B cell (primary cell): ENCODE measurements at regions not wholly inside any gene's neighbourhood (a gene's known extent, or its start where the extent isn't known, plus 50 kb on each side); places are given as distances from the start of the nearest gene placed in this dataset.

Experiments used
- ATAC-seq: fragments of 200-7000 bp; cut with Tn5 transposase; one replicate; pipeline ENCODE4 v1.10.0; 2021; ENCODE audit warnings: low read depth, mild to moderate bottlenecking, moderate number of reproducible peaks, moderate library complexity
- CTCF ChIA-PET: fragments of 350-600 bp; sonication (Branson Sonifier 250); formaldehyde crosslinking; loops from one replicate; lab custom pipeline; 2021; ENCODE audit warnings: antibody characterized with exemption, inconsistent platforms; lab: Charles Lee
- POLR2A ChIA-PET: fragments of 350-600 bp; sonication (Branson Sonifier 250); formaldehyde crosslinking; loops from one replicate; lab custom pipeline; 2021; ENCODE audit warnings: antibody characterized with exemption; lab: Charles Lee
- DNase-seq: peaks from one replicate; pipeline ENCODE4 v3.0.0; 2013
- H2AFZ ChIP-seq: 2 replicates; pipeline ENCODE4 v1.6.1; 2012; ENCODE audit warnings: mild to moderate bottlenecking, low read depth, low read length; ENCODE audit not compliant: insufficient read depth, poor library complexity, severe bottlenecking
- H3K27ac ChIP-seq, 2 donors: 1 replicate in 1 of 2; 2 replicates in 1 of 2; pipeline ENCODE4 v1.5.1; 2012 to 2013; ENCODE audit warnings: low read length in 2 of 2, mild to moderate bottlenecking in 2 of 2, moderate library complexity in 1 of 2
- H3K27me3 ChIP-seq, 4 experiments: fragments of 200-600 bp in 1 of 4; sonication (generic) in 1 of 4; replicated peaks in 1 of 4; 1 replicate in 2 of 4; 2 replicates in 2 of 4; pipeline versions ENCODE4 v1.6.1 to v1.7.0; 2013 to 2016; ENCODE audit warnings: low read length in 3 of 4, mild to moderate bottlenecking in 2 of 4, mixed read lengths in 1 of 4, moderate library complexity in 1 of 4; ENCODE audit not compliant: insufficient read depth in 4 of 4, control insufficient read depth in 3 of 4; ENCODE audit errors: control extremely low read depth in 1 of 4
- H3K36me3 ChIP-seq, 2 experiments: replicated peaks in 1 of 2; 1 replicate in 1 of 2; 2 replicates in 1 of 2; pipeline versions ENCODE4 v1.6.1 to v1.7.1; 2013; ENCODE audit warnings: low read length in 1 of 2; ENCODE audit not compliant: insufficient read depth in 2 of 2, control insufficient read depth in 1 of 2; ENCODE audit errors: control extremely low read depth in 1 of 2, extremely low read depth in 1 of 2
- H3K4me1 ChIP-seq, 2 donors: fragments of 200-600 bp in 1 of 2; sonication (generic) in 1 of 2; 1 replicate in 1 of 2; 2 replicates in 1 of 2; pipeline versions ENCODE4 v1.5.1 to v1.6.1; 2013 to 2017; ENCODE audit warnings: low read length in 2 of 2; ENCODE audit not compliant: control insufficient read depth in 2 of 2, insufficient read depth in 2 of 2
- H3K4me2 ChIP-seq: replicated peaks from 2 replicates; pipeline ENCODE3; 2012; ENCODE audit warnings: mild to moderate bottlenecking, low read depth, low read length; ENCODE audit not compliant: poor library complexity, severe bottlenecking
- H3K4me3 ChIP-seq, 5 experiments: fragments of 200-600 bp in 1 of 5; sonication (generic) in 1 of 5; 1 replicate in 3 of 5; 2 replicates in 2 of 5; pipeline versions ENCODE4 v1.5.1 to v1.7.0; 2011 to 2016; ENCODE audit warnings: low read length in 4 of 5, mild to moderate bottlenecking in 4 of 5, low read depth in 2 of 5, control low read depth in 1 of 5, moderate library complexity in 1 of 5; ENCODE audit not compliant: insufficient read depth in 1 of 5; ENCODE audit errors: control extremely low read depth in 1 of 5, extremely low read depth in 1 of 5
- H3K79me2 ChIP-seq: fragments of 200-600 bp; sonication (generic); one replicate; pipeline ENCODE4 v1.6.0; 2016; ENCODE audit warnings: low read length; ENCODE audit not compliant: control insufficient read depth, insufficient read depth
- H3K9ac ChIP-seq: fragments of 200-600 bp; sonication (generic); 2 replicates; pipeline ENCODE4 v1.6.1; 2017; ENCODE audit warnings: mild to moderate bottlenecking, low read length, moderate library complexity
- H3K9me3 ChIP-seq, 3 donors: one replicate each; pipeline versions ENCODE4 v1.6.1 to v1.7.1; 2013; ENCODE audit warnings: low read length in 2 of 3; ENCODE audit not compliant: control insufficient read depth in 2 of 3, insufficient read depth in 1 of 3; ENCODE audit errors: control extremely low read depth in 1 of 3
- H4K20me1 ChIP-seq: 2 replicates; pipeline ENCODE4 v1.6.0; 2012; ENCODE audit warnings: mild to moderate bottlenecking, low read length; ENCODE audit not compliant: insufficient read depth, control insufficient read depth, poor library complexity, severe bottlenecking
- H3K27ac Mint-ChIP-seq: one replicate; pipeline ENCODE4 v1.8.0; 2021; ENCODE audit warnings: mixed read lengths
- H3K27me3 Mint-ChIP-seq: one replicate; pipeline ENCODE4 v1.8.0; 2021; ENCODE audit warnings: mixed read lengths
- H3K4me1 Mint-ChIP-seq: one replicate; pipeline ENCODE4 v1.8.0; 2021; ENCODE audit warnings: mixed read lengths
- H3K4me3 Mint-ChIP-seq: one replicate; pipeline ENCODE4 v1.8.0; 2021; ENCODE audit warnings: mixed read lengths
- H3K9me3 Mint-ChIP-seq: one replicate; pipeline ENCODE4 v1.8.0; 2022; ENCODE audit warnings: mixed read lengths; ENCODE audit not compliant: insufficient read depth
- CTCF ChIP-seq: fragments of 200-600 bp; IDR thresholded peaks from one replicate; pipeline ENCODE4 v1.8.0; 2022; ENCODE audit warnings: antibody characterized with exemption, mild to moderate bottlenecking
- EZH2 ChIP-seq: IDR thresholded peaks from 2 replicates; pipeline ENCODE4 v1.6.1; 2012; ENCODE audit warnings: borderline replicate concordance, low read depth, mild to moderate bottlenecking, moderate library complexity, low read length; ENCODE audit not compliant: insufficient read depth, poor library complexity, severe bottlenecking
- WGBS: methylation state at CpG from one replicate; pipeline ENCODE4 v1.1.5; 2013; ENCODE audit warnings: missing lambda C conversion rate; ENCODE audit not compliant: insufficient coverage; 5-methylcytosine and 5-hydroxymethylcytosine counted together
- intact Hi-C: fragments of 100-400 bp; cut with micrococcal nuclease; formaldehyde crosslinking; loops from one replicate; pipeline ENCODE4 v1.10.0; 2022

- POLR2A ChIA-PET: no interaction called here
- Histone ChIP-seq H2AFZ (no peak overlapping the region), H3K27me3 (no peaks in the 10 kb centered on the region), H3K36me3 (no peaks in the 10 kb centered on the region), H4K20me1 (no peaks in the 10 kb centered on the region), H3K27ac (no peak overlapping the region), H3K9ac (no peak overlapping the region), H3K4me3 (no peak overlapping the region), H3K9me3 (peaks cover 0 to 25% (median 0%) of the 10 kb centered on the region in 3 donors), H3K4me1 (no peaks in the 10 kb centered on the region), H3K4me2 (no peak overlapping the region), H3K79me2 (no peaks in the 10 kb centered on the region)
- CTCF ChIA-PET: no interaction called here
- no peak overlapping the region for H3K4me3 Mint-ChIP-seq
- no peak for TF ChIP-seq EZH2
- no peak for TF ChIP-seq CTCF
- H3K9me3 Mint-ChIP-seq: no peaks in the 10 kb centered on the region
- H3K27me3 Mint-ChIP-seq: no peaks in the 10 kb centered on the region
- 92% methylated on average over 11 of the region's 11 CpGs for WGBS
- intact Hi-C loops: no loop called here
- ATAC-seq (no peak), DNase-seq (no peak)
- H3K27ac Mint-ChIP-seq: no peak overlapping the region
- no peaks in the 10 kb centered on the region for H3K4me1 Mint-ChIP-seq
These were observed 114.6 kb upstream of the THBS2 start for GRCh38 chr6:169368200-169368599.

- Histone ChIP-seq H3K9me3 (peaks cover 0 to 22% (median 0%) of the 10 kb centered on the region in 3 donors), H3K4me3 (no peak overlapping the region), H3K79me2 (no peaks in the 10 kb centered on the region), H3K9ac (no peak overlapping the region), H3K4me1 (no peaks in the 10 kb centered on the region), H3K36me3 (no peaks in the 10 kb centered on the region), H4K20me1 (no peaks in the 10 kb centered on the region), H3K4me2 (no peak overlapping the region), H2AFZ (no peak overlapping the region), H3K27ac (no peak overlapping the region), H3K27me3 (no peaks in the 10 kb centered on the region)
- WGBS: 87% methylated on average over 7 of the region's 7 CpGs
- no peak for ATAC-seq
- no peak overlapping the region for H3K4me3 Mint-ChIP-seq
- intact Hi-C loops: no loop called here
- CTCF ChIA-PET: no interaction called here
- no peaks in the 10 kb centered on the region for H3K9me3 Mint-ChIP-seq
- no peak for TF ChIP-seq EZH2
- no peak for TF ChIP-seq CTCF
- POLR2A ChIA-PET: no interaction called here
- no peak overlapping the region for H3K27ac Mint-ChIP-seq
- no peak for DNase-seq
- H3K27me3 Mint-ChIP-seq: no peaks in the 10 kb centered on the region
- H3K4me1 Mint-ChIP-seq: no peaks in the 10 kb centered on the region
These were observed 113.9 kb upstream of the THBS2 start for GRCh38 chr6:169367507-169367906.
